Heart left ventricle (tissue), 13 donors: ENCODE measurements at regions not wholly inside any gene's neighbourhood (a gene's known extent, or its start where the extent isn't known, plus 50 kb on each side); places are given as distances from the start of the nearest gene placed in this dataset.

Experiments used
- POLR2A ChIP-seq, 2 donors: fragments of 450-650 bp; IDR thresholded peaks; one replicate each; pipeline ENCODE4 v1.6.1; 2017; ENCODE audit warnings: antibody characterized with exemption in 2 of 2, mild to moderate bottlenecking in 2 of 2, moderate library complexity in 2 of 2
- TF ChIP-seq, protein P1 (sequence below), 12 donors: fragments of 200-600 bp; sonication (generic) in 4 of 12; IDR thresholded peaks; one replicate each; pipeline versions ENCODE4 v1.5.0 to v1.8.0; 2018 to 2022; ENCODE audit warnings: antibody characterized with exemption in 12 of 12, mild to moderate bottlenecking in 5 of 12
- donor health status: ischemic (EF 13 %, LVEDD 7.1; RV severe dilation, severe dysfunction).
- donor health status: DM: no; HTN: yes; CAD: no.
- donor health status: DM: no; HTN: no; CAD: no.
- donor health status: ischemic (EF 25% LVEDD 6.9; RV normal size, moderate dysfunction).
- donor health status: ischemic (EF 25% LVEDD 5.7; RV mildly dilated, moderate dysfunction).
- donor health status: ischemic (EF 35%, LVEDD 5.7; RV mildly dilated, moderate dysfunction).
- donor health status: nonischemic (EF 11% LVEDD 7.7; RV severe dilation, severe dysfunction).
- donor health status: DM: yes; HTN: yes; CAD: no.
- donor health status: PGD.
- donor health status: ischemic (EF 29% LVEDD 5.4; RV normal size, mild dysfunction).
- donor health status: nonischemic (EF 23%, LVEDD 6.1; RV moderate dilation, normal function).

DNA sequence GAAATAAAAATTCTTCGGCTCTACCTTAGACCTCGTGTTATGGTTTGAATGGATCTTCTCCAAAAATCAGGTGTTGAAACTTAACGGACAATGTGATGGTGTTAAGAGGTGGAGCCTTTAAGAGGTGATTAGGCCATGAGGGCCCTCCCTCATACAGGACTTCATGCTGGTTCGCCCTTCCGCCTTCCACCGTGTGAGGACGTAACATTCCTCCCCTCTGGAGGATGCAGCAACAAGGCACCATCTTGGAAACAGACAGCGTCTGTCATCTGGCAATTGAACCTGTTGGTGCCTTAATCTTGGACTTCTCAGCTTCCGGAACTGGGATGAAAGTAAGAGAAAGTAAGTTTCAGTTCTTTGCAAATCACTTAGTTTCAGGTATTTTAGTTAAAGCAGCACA, 126.3 kb upstream of the SPRED2 start:
- no peak for TF ChIP-seq POLR2A (IDR thresholded peaks at IDR 0.05)
- TF ChIP-seq, protein P1, sequence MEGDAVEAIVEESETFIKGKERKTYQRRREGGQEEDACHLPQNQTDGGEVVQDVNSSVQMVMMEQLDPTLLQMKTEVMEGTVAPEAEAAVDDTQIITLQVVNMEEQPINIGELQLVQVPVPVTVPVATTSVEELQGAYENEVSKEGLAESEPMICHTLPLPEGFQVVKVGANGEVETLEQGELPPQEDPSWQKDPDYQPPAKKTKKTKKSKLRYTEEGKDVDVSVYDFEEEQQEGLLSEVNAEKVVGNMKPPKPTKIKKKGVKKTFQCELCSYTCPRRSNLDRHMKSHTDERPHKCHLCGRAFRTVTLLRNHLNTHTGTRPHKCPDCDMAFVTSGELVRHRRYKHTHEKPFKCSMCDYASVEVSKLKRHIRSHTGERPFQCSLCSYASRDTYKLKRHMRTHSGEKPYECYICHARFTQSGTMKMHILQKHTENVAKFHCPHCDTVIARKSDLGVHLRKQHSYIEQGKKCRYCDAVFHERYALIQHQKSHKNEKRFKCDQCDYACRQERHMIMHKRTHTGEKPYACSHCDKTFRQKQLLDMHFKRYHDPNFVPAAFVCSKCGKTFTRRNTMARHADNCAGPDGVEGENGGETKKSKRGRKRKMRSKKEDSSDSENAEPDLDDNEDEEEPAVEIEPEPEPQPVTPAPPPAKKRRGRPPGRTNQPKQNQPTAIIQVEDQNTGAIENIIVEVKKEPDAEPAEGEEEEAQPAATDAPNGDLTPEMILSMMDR (IDR thresholded peaks at IDR 0.05): no peak
